A549 (cell line): ENCODE measurements at regions not wholly inside any gene's neighbourhood (a gene's known extent, or its start where the extent isn't known, plus 50 kb on each side); places are given as distances from the start of the nearest gene placed in this dataset.

ENCODE experiments used
- ATAC-seq, 2 experiments: fragments of 200-7000 bp in 1 of 2; fragments of >200 bp in 1 of 2; cut with Nextera tagmentation in 1 of 2; cut with Tn5 transposase in 1 of 2; 3 replicates each; pipeline versions ENCODE4 v1.8.0 to v1.9.1; 2018 to 2020; ENCODE audit warnings: mild to moderate bottlenecking in 1 of 2, moderate library complexity in 1 of 2
- CTCF ChIA-PET: fragments of 300-600 bp; sonication (Branson Sonifier 250); formaldehyde crosslinking; extraction: SDS; loops from one replicate; lab custom pipeline; 2021; ENCODE audit warnings: antibody characterized with exemption, inconsistent platforms; lab: Yijun Ruan, JAX
- POLR2A ChIA-PET: fragments of 350-600 bp; formaldehyde crosslinking; extraction: SDS; loops from one replicate; lab custom pipeline; 2021; ENCODE audit warnings: antibody characterized with exemption, inconsistent platforms; lab: Yijun Ruan, JAX
- DNase-seq, 2 experiments: peaks; one replicate each; pipeline versions ENCODE4 v3.0.0 to v3.0.0-alpha.2; 2011 to 2016; ENCODE audit warnings: low read depth in 1 of 2, low spot score in 1 of 2
- FAIRE-seq: peaks from 2 replicates; lab custom pipeline; 2011; peaks lifted over from hg19 to GRCh38; lab: Jason Lieb, UNC
- H3K27ac ChIP-seq, 2 experiments: fragments of >200 bp; sonication (Bioruptor Twin); formaldehyde crosslinking; 3 replicates each; pipeline ENCODE4 v1.5.1; 2016 to 2017
- H3K4me1 ChIP-seq: fragments of >200 bp; sonication (Bioruptor Twin); formaldehyde crosslinking; 3 replicates; pipeline ENCODE4 v1.6.1; 2016
- H3K4me2 ChIP-seq: fragments of >200 bp; sonication (Bioruptor Twin); formaldehyde crosslinking; 3 replicates; pipeline ENCODE4 v1.6.1; 2016
- H3K4me3 ChIP-seq: fragments of >200 bp; sonication (Bioruptor Twin); formaldehyde crosslinking; 3 replicates; pipeline ENCODE4 v1.5.1; 2016
- H3K9me3 ChIP-seq: fragments of >200 bp; sonication (Bioruptor Twin); formaldehyde crosslinking; 3 replicates; pipeline ENCODE4 v1.6.1; 2016
- CHD2 ChIP-seq: fragments of 150-350 bp; IDR thresholded peaks from 2 replicates; pipeline ENCODE4 v1.6.1; 2014; ENCODE audit warnings: low read length; ENCODE audit not compliant: partially characterized antibody
- CTCF ChIP-seq: fragments of >200 bp; sonication (Bioruptor Twin); formaldehyde crosslinking; IDR thresholded peaks from 3 replicates; pipeline ENCODE4 v1.5.1; 2016
- E2F6 ChIP-seq: IDR thresholded peaks from 2 replicates; pipeline ENCODE4 v1.6.1; 2012; ENCODE audit warnings: low read depth, borderline replicate concordance
- EHF ChIP-seq: fragments of 250-450 bp; sonication (Bioruptor Pico); IDR thresholded peaks from 2 replicates; pipeline ENCODE4 v1.5.0; 2020; ENCODE audit warnings: mild to moderate bottlenecking
- FOSL2 ChIP-seq, 2 experiments: fragments of 450-650 bp in 1 of 2; fragments of >200 bp in 1 of 2; sonication (Bioruptor Twin) in 1 of 2; formaldehyde crosslinking; IDR thresholded peaks; 2 replicates each; pipeline versions ENCODE4 v1.5.0 to v1.6.1; 2016 to 2020; ENCODE audit warnings: mild to moderate bottlenecking in 1 of 2, moderate library complexity in 1 of 2
- HDAC2 ChIP-seq: fragments of 200-600 bp; sonication (generic); IDR thresholded peaks from 2 replicates; pipeline ENCODE4 v1.6.1; 2016
- HES2 ChIP-seq: fragments of >200 bp; sonication (Bioruptor Twin); formaldehyde crosslinking; IDR thresholded peaks from 2 replicates; pipeline ENCODE4 v1.6.1; 2016
- HOXB13 ChIP-seq: fragments of 250-450 bp; sonication (Bioruptor Pico); IDR thresholded peaks from 2 replicates; pipeline ENCODE4 v1.5.0; 2020; ENCODE audit warnings: low read depth, mild to moderate bottlenecking, moderate library complexity
- MAFK ChIP-seq: fragments of 450-650 bp; IDR thresholded peaks from 2 replicates; pipeline ENCODE4 v1.6.1; 2014; ENCODE audit not compliant: partially characterized antibody
- MAZ ChIP-seq: fragments of 150-350 bp; IDR thresholded peaks from 2 replicates; pipeline ENCODE4 v1.6.1; 2014; ENCODE audit warnings: antibody characterized with exemption, low read depth, low read length, borderline replicate concordance
- MYC ChIP-seq: IDR thresholded peaks from 2 replicates; pipeline ENCODE4 v1.6.1; 2012; ENCODE audit warnings: mild to moderate bottlenecking, inconsistent platforms, low read length, improper control_type of control experiment, borderline replicate concordance
- PBX3 ChIP-seq: IDR thresholded peaks from 2 replicates; pipeline ENCODE4 v1.6.1; 2012
- POLR2AphosphoS2 ChIP-seq: conservative IDR thresholded peaks from 2 replicates; pipeline ENCODE4 v1.6.1; 2012; ENCODE audit warnings: low read length, improper control_type of control experiment, inconsistent platforms
- RAD21 ChIP-seq, 2 experiments: fragments of >200 bp in 1 of 2; sonication (Bioruptor Twin) in 1 of 2; formaldehyde crosslinking in 1 of 2; IDR thresholded peaks in 1 of 2; conservative IDR thresholded peaks in 1 of 2; 2 replicates in 1 of 2; 3 replicates in 1 of 2; pipeline ENCODE4 v1.6.1; 2012 to 2018; ENCODE audit warnings: inconsistent platforms in 1 of 2
- RARB ChIP-seq: fragments of 250-450 bp; sonication (Bioruptor Pico); IDR thresholded peaks from 2 replicates; pipeline ENCODE4 v1.8.0; 2021; ENCODE audit warnings: mild to moderate bottlenecking, moderate library complexity
- RNF2 ChIP-seq: fragments of 200-600 bp; sonication (generic); IDR thresholded peaks from 2 replicates; pipeline ENCODE4 v1.6.1; 2016; ENCODE audit warnings: low read depth, mild to moderate bottlenecking, antibody characterized with exemption, moderate library complexity, borderline replicate concordance
- SREBF2 ChIP-seq: fragments of 450-650 bp; IDR thresholded peaks from 2 replicates; pipeline ENCODE4 v1.6.1; 2014; ENCODE audit warnings: mild to moderate bottlenecking, moderate library complexity
- TFCP2L1 ChIP-seq: fragments of 250-450 bp; sonication (Bioruptor Pico); IDR thresholded peaks from 2 replicates; pipeline ENCODE4 v1.5.0; 2021; ENCODE audit warnings: mild to moderate bottlenecking
- ZC3H11A ChIP-seq: fragments of 450-650 bp; IDR thresholded peaks from 2 replicates; pipeline ENCODE4 v1.6.1; 2014; ENCODE audit warnings: antibody characterized with exemption, mild to moderate bottlenecking
- ZNF302 ChIP-seq: fragments of 250-450 bp; sonication (Bioruptor Pico); IDR thresholded peaks from 2 replicates; pipeline ENCODE4 v1.9.0; 2021; ENCODE audit warnings: inconsistent platforms, mild to moderate bottlenecking, moderate library complexity
- ZSCAN20 ChIP-seq: fragments of 250-450 bp; sonication (Bioruptor Pico); IDR thresholded peaks from 2 replicates; pipeline ENCODE4 v1.8.0; 2022; ENCODE audit warnings: mild to moderate bottlenecking, moderate library complexity
- WGBS: methylation state at CpG from one replicate; pipeline ENCODE4 v1.1.6; 2017; ENCODE audit errors: missing lambda C conversion rate; 5-methylcytosine and 5-hydroxymethylcytosine counted together

GRCh38 chr12:68515793-68516192 lies 94.9 kb upstream of the RAP1B start:
- Histone ChIP-seq H3K4me3 (no peak overlapping the region), H3K4me2 (no peak overlapping the region), H3K9me3 (no peaks in the 10 kb centered on the region), H3K4me1 (no peaks in the 10 kb centered on the region), H3K27ac (no peak overlapping the region)
- no peak for ATAC-seq
- no peak for FAIRE-seq
- 57% methylated on average over 2 of the region's 2 CpGs for WGBS
- TF ChIP-seq HOXB13 (CRISPR knock-in tag) = no peak
- no peak for TF ChIP-seq EHF (CRISPR knock-in tag)
- TF ChIP-seq CHD2 = no peak
- no peak for TF ChIP-seq HDAC2
- TF ChIP-seq CTCF = no peak
- TF ChIP-seq RAD21 (conservative IDR thresholded peaks at IDR 0.05 in 1 of 2, IDR thresholded peaks at IDR 0.05 in 1 of 2) = no peak
- no peak for TF ChIP-seq ZSCAN20 (CRISPR knock-in tag)
- TF ChIP-seq HES2 = no peak
- TF ChIP-seq ZC3H11A = no peak
- ChIA-PET CTCF (no interaction called here), POLR2A (no interaction called here)
- DNase-seq = no peak

- no peak for TF ChIP-seq FOSL2 (IDR thresholded peaks at IDR 0.05)
- TF ChIP-seq FOSL2 (CRISPR knock-in tag; IDR thresholded peaks at IDR 0.05) = peak; percentile 35; the same call in 1 of the 2 replicates
- TF ChIP-seq HOXB13 (CRISPR knock-in tag) = no peak
- peak; percentile 11 for TF ChIP-seq MAFK
- Histone ChIP-seq H3K4me1 (peaks cover 13% of the 10 kb centered on the region), H3K4me2 (peak overlapping the region; percentile 77), H3K27ac (peak overlapping the region; percentile 62 to 68), H3K9me3 (no peaks in the 10 kb centered on the region), H3K4me3 (0 out of 3 replicates have a peak overlapping the region, but pooled peaks have one; percentile 16)
- ATAC-seq = peak; percentile 62 to 73; a peak in 4 of 6 replicates
- peak; percentile 36 for FAIRE-seq
- peak; percentile 23 to 28 for DNase-seq
- 21% methylated on average over 5 of the region's 5 CpGs for WGBS
- ChIA-PET POLR2A (no interaction called here), CTCF (interaction anchor here (1.5 to 2.0 kb wide), 2 partner anchors 10 to 162 kb away, joined by 5 to 7 read pairs; no protein-coding TSS in a partner anchor)
Measured at GRCh38 chr12:68521321-68521839, 89.3 kb upstream of the RAP1B start.

GRCh38 chr12:68521848-68522502 lies 88.7 kb upstream of the RAP1B start:
- WGBS = 82% methylated on average over 5 of the region's 5 CpGs
- Histone ChIP-seq H3K4me2 (peak overlapping the region; percentile 77), H3K4me3 (no peak overlapping the region), H3K27ac (peak overlapping the region; percentile 62 to 68), H3K9me3 (no peaks in the 10 kb centered on the region), H3K4me1 (peaks cover 13% of the 10 kb centered on the region)
- FAIRE-seq (no peak), DNase-seq (no peak), ATAC-seq (no peak)
- POLR2A ChIA-PET = no interaction called here
- TF ChIP-seq PBX3 (no peak), RARB (no peak), ZSCAN20 (CRISPR knock-in tag) (no peak), E2F6 (no peak), SREBF2 (no peak), MYC (no peak), CHD2 (no peak), MAZ (no peak), POLR2AphosphoS2 (no peak), ZNF302 (CRISPR knock-in tag) (no peak), RNF2 (no peak), TFCP2L1 (CRISPR knock-in tag) (no peak), FOSL2 (IDR thresholded peaks at IDR 0.05) (no peak), FOSL2 (CRISPR knock-in tag; IDR thresholded peaks at IDR 0.05) (no peak), HES2 (no peak)
- CTCF ChIA-PET = interaction anchor here (1.5 to 2.0 kb wide), 2 partner anchors 10 to 162 kb away, joined by 5 to 7 read pairs; no protein-coding TSS in a partner anchor
